Gastrocnemius medialis (tissue), 4 donors: ENCODE measurements at regions not wholly inside any gene's neighbourhood (a gene's known extent, or its start where the extent isn't known, plus 50 kb on each side); places are given as distances from the start of the nearest gene placed in this dataset.

Experiments used
- CTCF ChIP-seq, 5 experiments: fragments of 450-650 bp in 3 of 5; fragments of 200-600 bp in 2 of 5; sonication (generic) in 2 of 5; IDR thresholded peaks in 4 of 5; conservative IDR thresholded peaks in 1 of 5; 1 replicate in 4 of 5; 2 replicates in 1 of 5; pipeline ENCODE4 v1.5.1; 2016 to 2019; ENCODE audit warnings: antibody characterized with exemption in 5 of 5, mild to moderate bottlenecking in 3 of 5, moderate library complexity in 3 of 5
- POLR2A ChIP-seq, 2 donors: fragments of 450-650 bp; IDR thresholded peaks; one replicate each; pipeline ENCODE4 v1.6.1; 2017; ENCODE audit warnings: antibody characterized with exemption in 2 of 2, mild to moderate bottlenecking in 2 of 2, moderate library complexity in 2 of 2

- no peak for TF ChIP-seq CTCF (IDR thresholded peaks at IDR 0.05 in 4 of 5, conservative IDR thresholded peaks at IDR 0.05 in 1 of 5)
- TF ChIP-seq POLR2A (IDR thresholded peaks at IDR 0.05) = no peak
Measured at GRCh38 chr14:34040766-34041165, 89.9 kb upstream of the EGLN3 start.
